ENCODE measurements at regions not wholly inside any gene's neighbourhood (a gene's known extent, or its start where the extent isn't known, plus 50 kb on each side); places are given as distances from the start of the nearest gene placed in this dataset.

GRCh38 chr6:18664401-18664800 is 277.3 kb downstream of the RNF144B start:
- ATAC-seq (no peak), DNase-seq (ENCODE audit: extremely low read depth in 1 of 4, low spot score in 3 of 4) (no peak), FAIRE-seq (no peak)
- no peaks in the 10 kb centered on the region for H3K4me1 ChIP-seq (replicated peaks in 1 of 2; ENCODE audit: control insufficient read depth in 2 of 2, insufficient read depth in 2 of 2, low read length in 2 of 2)
- H3K4me2 ChIP-seq (ENCODE audit: insufficient read depth, low read length), result no peak overlapping the region
- no peaks in the 10 kb centered on the region for H3K36me3 ChIP-seq (ENCODE audit: control insufficient read depth, insufficient read depth, low read length)
- H3K27me3 ChIP-seq (ENCODE audit: control insufficient read depth in 2 of 2, insufficient read depth in 2 of 2, low read length in 2 of 2), result no peaks in the 10 kb centered on the region
- H3K9ac ChIP-seq (ENCODE audit: insufficient read depth in 1 of 2, low read depth in 2 of 2, low read length in 2 of 2), result no peak overlapping the region
- H3K9me3 ChIP-seq (replicated peaks; ENCODE audit: control insufficient read depth, insufficient read depth, low read depth, low read length), result no peaks in the 10 kb centered on the region
- CTCF ChIA-PET (ENCODE audit: low intra/inter-chr PET ratio), result no interaction called here
- H3K9me1 ChIP-seq (ENCODE audit: control insufficient read depth, insufficient read depth, low read length), result no peaks in the 10 kb centered on the region
- POLR2A ChIA-PET, result no interaction called here
- in situ Hi-C loops (cut with MboI) (no loop called here), intact Hi-C loops (cut with micrococcal nuclease) (no loop called here)
- WGBS (ENCODE audit: insufficient coverage, low coverage, missing lambda C conversion rate), result 0% methylated on average over 5 of the region's 5 CpGs
- H3K27ac ChIP-seq (ENCODE audit: extremely low read depth, low read depth, low read length), result no peak overlapping the region
- H4K20me1 ChIP-seq (replicated peaks; ENCODE audit: control insufficient read depth, insufficient read depth, low read length), result no peaks in the 10 kb centered on the region
- H3K4me3 ChIP-seq, result no peak overlapping the region
- H3K79me2 ChIP-seq (ENCODE audit: control insufficient read depth, insufficient read depth, low read length), result no peaks in the 10 kb centered on the region
- BruUV-seq (replicated peaks), result no TSS peak
- no peak overlapping the region for H2AFZ ChIP-seq (ENCODE audit: low read depth, low read length)
- TF ChIP-seq SMAD2 (IDR thresholded peaks at IDR 0.05; ENCODE audit: low read depth, low read length), result no peak
- TF ChIP-seq LARP7 (IDR thresholded peaks at IDR 0.05), result no peak
- no peak for TF ChIP-seq PATZ1 (CRISPR knock-in tag; IDR thresholded peaks at IDR 0.05; ENCODE audit: borderline replicate concordance)
- TF ChIP-seq STAT5B (CRISPR knock-in tag; IDR thresholded peaks at IDR 0.05), result no peak
- TF ChIP-seq ZNF354B (CRISPR knock-in tag; IDR thresholded peaks at IDR 0.05), result no peak
- TF ChIP-seq DNMT1 (IDR thresholded peaks at IDR 0.05), result no peak
- TF ChIP-seq ZBTB12 (CRISPR knock-in tag; IDR thresholded peaks at IDR 0.05), result no peak
- TF ChIP-seq CBFA2T2 (conservative IDR thresholded peaks at IDR 0.05), result no peak
- TF ChIP-seq KAT2B (IDR thresholded peaks at IDR 0.05; ENCODE audit: low read depth, low read length), result no peak
- no peak for TF ChIP-seq MCM7 (IDR thresholded peaks at IDR 0.05)
- TF ChIP-seq HDGF (IDR thresholded peaks at IDR 0.05), result no peak
- TF ChIP-seq CBX2 (IDR thresholded peaks at IDR 0.05; ENCODE audit: insufficient read depth, low read length, poor library complexity, severe bottlenecking), result no peak
